HL-60/S4 treated with retinoic acid at 250 ng/mL for 4 days and 3 days (cell line): ENCODE measurements at regions not wholly inside any gene's neighbourhood (a gene's known extent, or its start where the extent isn't known, plus 50 kb on each side); places are given as distances from the start of the nearest gene placed in this dataset.
"Not testable (repeated sequence)": the region's sequence is repeated elsewhere in the genome, so short reads cannot be mapped to it uniquely, and the experiment has no call there.

Experiments used
- in situ Hi-C: fragments of 300-500 bp; cut with MboI; formaldehyde crosslinking; loops from 2 replicates; pipeline ENCODE4 v1.7.0; 2022; ENCODE audit warnings: low sequenced_read_pairs

GRCh38 chr6:168369786-168370185 is 50.2 kb upstream of the DACT2 start:
- in situ Hi-C loops = loop anchor here (25.0 kb wide), 1 partner anchor 518 kb away; no protein-coding TSS in a partner anchor

GRCh38 chr6:168370310-168370991 is 50.9 kb upstream of the DACT2 start:
- in situ Hi-C loops = loop anchor here (25.0 kb wide), 1 partner anchor 517 kb away; no protein-coding TSS in a partner anchor

- in situ Hi-C loops = loop anchor here (25.0 kb wide), 1 partner anchor 516 kb away; no protein-coding TSS in a partner anchor
These were observed 51.6 kb upstream of the DACT2 start for GRCh38 chr6:168371185-168371584.

GRCh38 chr6:168371618-168371980 is 52.0 kb upstream of the DACT2 start:
- in situ Hi-C loops = loop anchor here (25.0 kb wide), 1 partner anchor 516 kb away; no protein-coding TSS in a partner anchor

- in situ Hi-C loops = loop anchor here (25.0 kb wide), 1 partner anchor 515 kb away; no protein-coding TSS in a partner anchor
These were observed 52.6 kb upstream of the DACT2 start for GRCh38 chr6:168371981-168372711.

DNA sequence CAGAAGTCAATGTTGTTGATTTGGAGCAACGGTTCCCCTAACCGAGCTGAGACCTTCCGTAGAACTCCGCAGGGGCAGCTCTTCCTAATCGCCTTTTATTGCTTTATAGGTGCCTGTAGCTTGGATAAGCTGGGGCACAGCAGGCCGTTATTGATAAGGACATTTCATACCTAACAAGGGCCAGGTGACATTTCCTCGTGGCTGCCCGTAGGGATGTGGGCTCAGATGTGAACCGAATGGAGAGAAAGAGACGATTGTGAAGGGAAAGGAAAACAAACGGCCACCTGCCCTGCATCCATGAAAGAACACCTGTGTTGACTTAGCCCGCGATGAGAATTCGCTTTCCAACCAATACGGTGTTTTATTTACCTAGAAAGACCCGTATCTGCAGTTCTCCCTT is 53.3 kb upstream of the DACT2 start:
- in situ Hi-C loops = loop anchor here (25.0 kb wide), 1 partner anchor 514 kb away; no protein-coding TSS in a partner anchor

DNA sequence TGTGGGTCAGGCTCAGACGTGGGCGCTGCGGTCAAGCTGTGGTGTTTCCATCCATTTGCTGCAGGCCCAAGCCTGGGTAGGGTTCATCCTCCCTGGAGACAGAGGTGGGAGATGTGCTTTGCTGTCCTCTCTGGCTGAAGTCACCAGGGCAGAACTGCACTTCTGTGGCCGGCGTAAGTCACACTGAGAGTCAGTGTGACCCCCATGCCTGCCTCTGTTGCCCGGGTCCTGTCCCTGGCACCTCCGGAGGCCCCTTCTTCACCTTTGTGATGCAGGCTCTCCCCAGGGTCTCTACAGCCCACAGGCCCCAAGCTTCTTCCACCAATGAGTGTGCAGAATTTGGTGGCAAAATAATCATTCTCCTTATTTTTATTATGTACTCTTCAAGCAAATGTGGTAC is 53.8 kb upstream of the DACT2 start:
- in situ Hi-C loops = loop anchor here (25.0 kb wide), 1 partner anchor 514 kb away; no protein-coding TSS in a partner anchor

DNA sequence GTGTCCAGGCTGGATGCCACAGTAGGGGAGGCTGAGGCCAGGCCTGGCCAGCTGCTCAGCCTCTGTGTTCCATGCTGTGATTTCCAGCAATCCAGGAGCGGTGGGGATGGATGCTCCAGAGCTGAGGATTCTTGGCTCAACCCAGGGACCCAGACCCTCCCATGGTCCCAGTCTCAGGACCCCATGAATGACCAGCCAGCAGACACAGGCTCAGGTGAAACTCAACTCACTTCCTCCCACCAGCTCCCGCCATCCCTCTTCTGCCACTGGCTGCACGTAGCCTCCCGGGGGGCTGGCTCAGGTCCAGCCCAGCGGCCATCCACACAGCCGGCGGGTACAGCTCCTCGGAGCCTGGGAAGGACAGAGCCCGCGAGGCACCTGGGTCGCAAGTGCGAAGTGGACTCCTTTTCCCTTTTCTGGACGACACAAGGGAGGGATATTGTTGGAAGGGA is 54.5 kb upstream of the DACT2 start:
- in situ Hi-C loops = loop anchor here (25.0 kb wide), 1 partner anchor 513 kb away; no protein-coding TSS in a partner anchor

- in situ Hi-C loops = loop anchor here (25.0 kb wide), 1 partner anchor 513 kb away; no protein-coding TSS in a partner anchor
These were observed 55.0 kb upstream of the DACT2 start for GRCh38 chr6:168374541-168375071.

DNA sequence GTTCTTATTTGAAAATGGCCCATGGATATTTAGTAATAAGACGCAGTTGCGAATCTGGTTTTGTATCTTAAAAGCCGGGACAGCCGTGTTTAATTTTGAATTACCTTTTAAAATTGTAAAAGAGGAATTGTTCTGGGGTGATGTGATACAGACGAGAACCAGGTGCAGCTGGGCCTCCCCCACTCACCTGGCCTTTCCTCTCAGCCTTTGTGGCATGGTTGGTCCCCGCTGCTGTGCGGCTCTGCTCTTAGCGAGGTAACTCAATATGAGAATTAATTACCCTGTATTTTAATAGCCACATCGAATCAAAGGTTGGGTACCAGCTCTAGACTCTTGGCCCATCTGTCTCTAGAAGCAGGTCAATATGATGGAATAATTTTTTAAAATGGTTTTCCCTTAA is 56.5 kb upstream of the DACT2 start:
- in situ Hi-C loops = no loop called here

DNA sequence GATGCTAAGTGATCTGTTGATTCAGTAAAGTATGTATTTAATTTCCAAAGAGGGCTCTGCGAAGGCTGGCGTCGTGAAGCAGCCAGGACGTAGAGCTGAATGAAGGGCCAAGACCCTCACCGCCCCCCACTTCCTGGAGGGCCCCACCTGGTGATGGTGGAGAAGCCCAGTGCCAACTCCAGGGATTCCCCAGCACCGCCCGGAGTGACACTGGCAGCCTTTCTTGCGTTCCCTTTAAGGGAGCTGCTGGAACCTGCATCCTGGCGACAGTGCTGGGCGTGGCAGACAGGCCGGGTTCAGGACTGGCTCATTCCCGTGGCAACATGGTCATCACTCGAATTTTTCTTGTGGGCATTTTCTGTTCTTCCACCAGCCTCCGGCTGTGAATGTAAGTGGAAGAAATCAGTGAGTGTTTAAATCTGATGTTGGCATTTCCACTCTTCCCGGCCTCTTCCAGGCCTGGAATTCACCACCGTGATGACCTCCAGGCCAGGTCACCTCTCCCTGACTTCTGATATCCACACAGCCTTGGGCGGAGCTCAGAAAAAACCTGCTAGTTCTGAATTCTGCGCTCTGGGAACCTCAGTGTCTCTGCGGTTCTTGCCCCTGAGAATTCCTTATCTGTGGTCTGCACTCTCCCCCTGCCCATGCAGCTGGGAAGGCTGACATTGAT is 57.4 kb upstream of the DACT2 start:
- in situ Hi-C loops = no loop called here

DNA sequence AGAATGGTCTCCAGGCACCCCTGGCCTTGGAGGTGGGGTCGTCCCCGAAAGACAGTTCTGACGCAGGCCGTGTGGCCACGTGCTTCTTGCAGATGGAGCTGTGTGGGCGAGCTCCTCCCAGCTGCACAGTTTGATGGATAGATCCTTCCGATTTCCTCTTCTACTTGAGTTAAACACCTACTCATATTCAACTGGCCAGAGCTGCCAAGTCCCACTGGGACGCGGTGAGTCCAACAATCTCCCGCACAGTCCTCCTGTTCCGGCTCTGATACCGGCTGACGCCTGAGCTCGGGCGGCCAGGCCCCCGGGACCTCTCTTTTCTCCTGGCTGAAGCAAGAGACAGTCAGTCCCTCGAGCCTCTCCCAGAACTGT is 57.9 kb upstream of the DACT2 start:
- in situ Hi-C loops = no loop called here

- in situ Hi-C loops = no loop called here
These were observed 58.6 kb upstream of the DACT2 start for GRCh38 chr6:168377856-168378832.

DNA sequence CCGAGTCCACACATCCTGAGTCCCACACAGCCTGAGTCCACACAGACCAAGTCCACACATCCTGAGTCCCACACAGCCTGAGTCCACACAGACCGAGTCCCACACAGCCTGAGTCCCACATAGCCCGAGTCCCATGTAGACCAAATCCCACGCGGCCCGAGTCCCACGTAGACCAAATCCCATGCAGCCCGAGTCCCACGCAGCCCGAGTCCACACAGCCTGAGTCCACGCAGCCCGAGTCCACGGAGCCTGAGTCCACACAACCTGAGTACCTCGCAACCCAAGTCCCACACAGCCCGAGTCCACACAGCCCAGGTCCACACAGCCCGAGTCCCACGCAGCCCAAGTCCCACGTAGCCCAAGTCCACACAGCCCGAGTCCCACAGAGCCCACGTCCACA is 60.0 kb upstream of the DACT2 start:
- in situ Hi-C loops = not testable (repeated sequence)

GRCh38 chr6:168380166-168380955 is 60.6 kb upstream of the SMOC2 start:
- in situ Hi-C loops = not testable (repeated sequence)

DNA sequence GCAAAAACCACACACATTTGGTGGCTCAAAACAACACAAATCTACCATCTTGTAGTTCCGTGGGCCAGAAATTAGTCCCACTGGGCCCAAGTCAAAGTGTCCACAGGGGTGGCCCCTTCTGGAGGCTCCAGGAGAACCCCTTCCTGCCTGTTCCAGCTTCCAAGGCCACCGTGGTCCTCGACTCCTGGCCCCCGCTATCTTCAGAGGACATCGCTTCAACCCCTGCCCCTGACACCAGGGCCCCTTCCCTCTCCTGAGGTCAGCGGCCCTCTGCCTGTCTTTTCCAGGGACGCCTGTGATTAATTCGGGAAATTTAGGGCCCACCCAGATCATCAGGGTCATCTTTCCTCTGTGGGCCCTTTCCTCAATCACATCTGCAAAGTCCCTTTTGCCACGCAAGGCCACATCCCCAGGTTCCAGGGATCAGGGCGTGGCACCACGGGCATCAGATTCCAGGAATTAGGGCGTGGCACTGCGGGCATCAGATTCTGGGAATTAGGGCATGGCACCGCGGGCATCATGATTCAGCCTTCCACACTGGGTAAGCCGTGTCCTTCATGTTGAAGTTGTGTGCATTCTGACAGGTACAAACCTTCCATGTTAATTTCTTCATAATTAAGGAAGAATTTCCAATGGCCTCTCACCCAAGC is 59.9 kb upstream of the SMOC2 start:
- in situ Hi-C loops = no loop called here

GRCh38 chr6:168381726-168382458 is 59.1 kb upstream of the SMOC2 start:
- in situ Hi-C loops = no loop called here
